ENCODE measurements at regions not wholly inside any gene's neighbourhood (a gene's known extent, or its start where the extent isn't known, plus 50 kb on each side); places are given as distances from the start of the nearest gene placed in this dataset.

DNA sequence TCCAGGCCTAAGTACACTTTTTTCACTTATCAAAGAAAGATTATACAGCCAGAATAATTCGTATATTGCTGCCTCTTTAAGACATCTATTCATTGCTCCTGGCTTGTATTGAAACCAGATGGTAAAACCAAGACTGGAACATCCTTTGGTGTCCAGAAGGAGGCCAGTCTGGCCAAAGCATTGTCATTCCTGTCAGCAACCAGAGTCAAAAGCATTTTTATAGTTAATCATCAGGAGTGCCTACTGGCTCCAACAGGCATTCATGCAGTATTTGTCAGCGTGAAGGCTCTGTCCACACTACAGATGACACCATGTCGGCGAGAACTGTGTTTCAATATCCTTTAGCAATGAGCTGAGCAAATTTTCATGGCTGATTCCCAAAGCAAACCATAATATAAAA is 118.0 kb upstream of the G2E3 start:
- Histone ChIP-seq H3K9me3 (replicated peaks in 1 of 11) (no peaks in the 10 kb centered on the region), H3K4me1 (no peaks in the 10 kb centered on the region), H3K9ac (no peak overlapping the region), H4K20me1 (no peaks in the 10 kb centered on the region), H3K27ac (no peak overlapping the region), H3K4me3 (no peak overlapping the region), H3K36me3 (no peaks in the 10 kb centered on the region), H3K4me2 (no peak overlapping the region), H3K27me3 (no peaks in the 10 kb centered on the region)
- TF ChIP-seq Cebpa-rat (IDR thresholded peaks at IDR 0.05): no peak

DNA sequence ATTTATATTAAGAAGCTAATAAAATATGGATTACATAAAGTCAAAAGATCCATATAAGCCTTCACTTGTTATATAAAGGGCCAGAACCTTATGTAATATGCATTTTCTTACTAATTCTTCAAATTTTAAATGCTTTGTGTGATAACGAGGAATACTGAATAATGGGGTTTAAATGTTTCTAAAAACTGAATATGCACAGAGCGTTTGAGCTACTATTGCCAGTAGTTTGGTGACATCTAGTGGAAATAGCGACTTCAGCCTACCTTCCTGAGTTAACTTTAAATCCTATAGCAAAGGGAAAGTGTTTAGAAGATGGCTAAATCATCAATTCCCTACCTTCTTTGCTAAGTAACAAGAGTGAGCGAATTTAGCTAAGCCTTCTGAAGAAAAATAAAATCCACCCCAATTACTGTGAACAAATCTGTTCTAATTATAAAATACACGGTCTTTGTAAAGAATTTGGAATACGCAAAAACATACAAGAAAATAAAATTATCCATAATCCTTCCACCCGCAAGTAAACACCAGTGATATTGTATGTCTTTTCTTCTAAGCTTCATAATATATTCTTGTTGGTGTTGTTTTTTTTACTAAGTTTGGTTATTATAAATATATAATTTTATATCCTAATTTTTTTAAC is 115.5 kb upstream of the G2E3 start:
- no peak overlapping the region for H3K4me2 ChIP-seq
- H3K4me3 ChIP-seq: no peak overlapping the region
- no peaks in the 10 kb centered on the region for H3K27me3 ChIP-seq
- no peaks in the 10 kb centered on the region for H3K4me1 ChIP-seq
- no peaks in the 10 kb centered on the region for H3K9me3 ChIP-seq (replicated peaks in 1 of 11)
- H3K36me3 ChIP-seq: no peaks in the 10 kb centered on the region
- H3K27ac ChIP-seq: no peak overlapping the region
- TF ChIP-seq Cebpa-rat (IDR thresholded peaks at IDR 0.05): no peak
- H4K20me1 ChIP-seq: no peaks in the 10 kb centered on the region
- H3K9ac ChIP-seq: no peak overlapping the region

DNA sequence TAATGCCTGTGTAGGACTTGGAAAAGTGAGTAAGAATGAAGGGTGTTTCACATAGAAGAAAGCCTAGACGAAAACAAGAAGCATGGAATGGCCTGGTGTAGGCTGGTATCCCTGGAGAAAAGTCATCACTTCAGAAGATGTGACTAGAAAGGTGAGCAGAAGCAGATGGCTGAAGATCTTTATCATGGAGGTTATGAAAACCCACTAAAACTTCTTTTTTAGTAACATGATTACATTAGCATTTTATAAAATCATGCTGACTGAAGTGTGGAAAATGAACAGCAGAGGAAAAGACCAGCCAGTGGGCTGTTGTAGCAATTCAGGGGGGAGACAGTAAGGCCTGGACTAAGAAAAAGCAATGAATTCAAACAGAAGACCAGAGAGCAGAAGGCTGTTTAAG is 114.5 kb upstream of the G2E3 start:
- Histone ChIP-seq H3K9me3 (replicated peaks in 1 of 11) (no peaks in the 10 kb centered on the region), H3K9ac (no peak overlapping the region), H3K4me3 (no peak overlapping the region), H4K20me1 (no peaks in the 10 kb centered on the region), H3K27ac (no peak overlapping the region), H3K4me1 (no peaks in the 10 kb centered on the region), H3K27me3 (no peaks in the 10 kb centered on the region), H3K36me3 (no peaks in the 10 kb centered on the region), H3K4me2 (no peak overlapping the region)
- TF ChIP-seq Cebpa-rat (IDR thresholded peaks at IDR 0.05): no peak

DNA sequence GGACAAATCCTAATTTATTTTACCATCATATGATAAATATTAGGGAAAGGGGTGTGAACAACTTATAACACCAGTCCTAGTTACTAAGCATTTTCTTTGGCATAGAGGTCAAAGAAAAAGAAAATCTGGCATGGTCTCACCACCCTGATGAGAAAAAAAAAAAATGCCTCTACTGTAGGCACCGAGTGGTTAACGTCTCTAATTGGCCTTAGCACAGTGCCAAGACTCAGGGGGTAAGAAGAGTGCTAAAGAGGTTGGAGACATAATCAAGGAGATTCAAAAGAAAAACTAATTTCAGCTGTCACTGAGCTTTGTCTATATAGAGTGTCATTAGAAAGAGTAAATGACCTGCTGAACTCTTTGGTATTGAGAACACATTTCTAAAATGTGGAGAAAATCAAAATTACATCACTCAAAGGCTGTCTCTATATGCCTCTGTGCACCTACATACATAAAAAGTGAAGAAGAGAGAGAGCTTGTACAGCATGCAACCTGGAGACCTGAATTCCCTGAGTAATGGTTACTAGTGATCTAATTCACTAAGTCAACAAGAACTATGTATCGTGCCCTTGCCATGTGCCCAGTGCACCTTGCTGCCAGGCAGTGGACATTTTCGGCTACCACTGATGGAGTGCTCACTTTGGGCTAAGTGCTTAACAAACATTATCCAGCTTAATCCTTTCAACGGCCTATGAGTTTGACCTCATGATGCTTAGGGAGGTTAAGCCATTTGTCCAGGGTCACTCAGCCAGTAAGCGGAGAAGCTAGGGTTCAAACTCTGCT is 113.8 kb upstream of the G2E3 start:
- Histone ChIP-seq H3K4me1 (no peaks in the 10 kb centered on the region), H4K20me1 (no peaks in the 10 kb centered on the region), H3K36me3 (no peaks in the 10 kb centered on the region), H3K9ac (no peak overlapping the region), H3K9me3 (replicated peaks in 1 of 11) (no peaks in the 10 kb centered on the region), H3K27me3 (no peaks in the 10 kb centered on the region), H3K27ac (no peak overlapping the region), H3K4me3 (no peak overlapping the region), H3K4me2 (no peak overlapping the region)
- no peak for TF ChIP-seq Cebpa-rat (IDR thresholded peaks at IDR 0.05)

DNA sequence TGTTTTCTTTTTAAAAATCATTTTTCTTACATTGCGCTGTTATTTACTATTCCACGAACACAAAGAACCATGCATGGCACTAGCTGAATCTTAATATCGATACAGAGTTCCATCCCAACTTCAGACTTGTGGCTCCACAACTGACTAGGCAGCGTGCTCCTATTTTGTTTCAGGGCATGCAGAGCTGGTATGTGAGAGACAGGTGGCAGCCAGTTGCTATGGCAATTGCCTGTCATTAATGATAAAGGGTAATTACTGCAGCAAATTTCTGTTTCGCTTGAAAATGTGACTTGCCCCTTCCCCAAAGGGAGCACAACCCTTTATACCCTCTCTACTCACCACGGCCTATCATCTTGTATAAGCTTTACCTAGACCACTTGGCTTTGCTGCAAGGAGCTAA is 113.1 kb upstream of the G2E3 start:
- Histone ChIP-seq H3K9me3 (replicated peaks in 1 of 11) (no peaks in the 10 kb centered on the region), H4K20me1 (no peaks in the 10 kb centered on the region), H3K4me2 (no peak overlapping the region), H3K9ac (no peak overlapping the region), H3K4me3 (no peak overlapping the region), H3K4me1 (no peaks in the 10 kb centered on the region), H3K27ac (no peak overlapping the region), H3K27me3 (no peaks in the 10 kb centered on the region), H3K36me3 (no peaks in the 10 kb centered on the region)
- no peak for TF ChIP-seq Cebpa-rat (IDR thresholded peaks at IDR 0.05)

DNA sequence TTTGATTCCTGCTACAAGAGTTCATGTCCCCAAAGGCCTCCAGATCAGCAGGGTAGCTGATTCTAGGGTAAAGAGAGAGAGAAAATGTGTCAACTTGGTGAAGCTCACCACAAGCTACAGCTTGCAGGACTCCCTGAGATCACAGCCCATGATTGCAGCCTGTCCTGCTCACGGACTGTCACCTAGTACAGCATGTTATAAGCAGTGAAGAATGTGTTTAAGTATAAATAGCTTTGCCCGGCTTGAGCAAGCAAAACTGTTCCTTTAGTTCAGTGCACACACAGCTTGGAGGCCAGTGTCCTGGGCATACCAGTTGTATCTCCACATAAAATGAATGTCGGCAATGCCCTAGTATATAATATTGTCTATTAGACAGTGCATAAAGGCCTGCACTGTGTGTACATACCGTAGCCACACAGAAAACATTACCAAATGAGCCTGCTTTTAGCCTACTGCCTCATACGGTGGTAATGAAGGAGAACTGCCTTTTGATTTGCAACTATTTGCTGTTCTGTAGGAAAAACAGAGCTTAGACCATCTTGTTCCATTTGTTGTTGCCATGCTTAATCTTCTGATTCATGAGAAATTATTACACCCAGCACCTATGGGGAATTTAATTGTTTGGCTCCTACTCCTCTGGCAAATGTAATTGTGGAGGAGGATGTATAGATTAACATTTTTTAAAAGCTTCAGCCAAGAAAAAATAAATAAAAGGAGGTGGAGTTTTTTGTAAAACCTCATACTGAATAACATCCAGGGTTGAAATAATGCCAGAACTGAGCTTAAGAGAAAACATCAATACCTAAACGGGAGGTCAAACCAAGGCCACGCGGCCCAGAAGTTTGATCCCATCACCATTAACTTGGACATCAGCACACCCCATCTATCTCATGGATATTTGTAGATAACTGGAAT is 108.1 kb upstream of the G2E3 start:
- H3K36me3 ChIP-seq: no peaks in the 10 kb centered on the region
- H3K4me2 ChIP-seq: no peak overlapping the region
- H3K27ac ChIP-seq: no peak overlapping the region
- no peaks in the 10 kb centered on the region for H3K27me3 ChIP-seq
- no peaks in the 10 kb centered on the region; a peak in 1 of 22 replicates for H4K20me1 ChIP-seq
- no peak overlapping the region for H3K4me3 ChIP-seq
- TF ChIP-seq Cebpa-rat (IDR thresholded peaks at IDR 0.05): no peak
- no peak overlapping the region for H3K9ac ChIP-seq
- no peaks in the 10 kb centered on the region for H3K9me3 ChIP-seq (replicated peaks in 1 of 11)
- no peaks in the 10 kb centered on the region for H3K4me1 ChIP-seq

DNA sequence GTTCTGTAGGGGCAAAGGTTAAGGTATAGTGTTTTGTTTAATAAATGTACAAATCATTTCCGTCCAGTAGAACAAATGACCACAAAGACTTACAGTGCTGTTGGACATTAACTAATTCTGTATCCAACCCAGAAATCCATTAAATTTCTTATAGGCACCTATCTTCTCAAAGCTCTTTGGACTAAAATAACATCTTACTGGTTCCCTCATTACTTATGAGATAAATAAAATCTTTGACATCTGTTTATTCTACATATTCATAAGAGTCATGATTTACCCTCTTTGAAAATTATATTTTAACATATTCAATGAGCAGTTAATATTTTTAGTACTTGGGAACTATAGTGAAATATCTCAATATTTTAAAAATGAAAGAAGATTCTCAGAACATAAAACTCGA is 102.7 kb upstream of the G2E3 start:
- Histone ChIP-seq H4K20me1 (no peaks in the 10 kb centered on the region; a peak in 1 of 22 replicates), H3K36me3 (no peaks in the 10 kb centered on the region), H3K27ac (no peak overlapping the region), H3K9ac (no peak overlapping the region), H3K4me1 (no peaks in the 10 kb centered on the region), H3K9me3 (replicated peaks in 1 of 11) (no peaks in the 10 kb centered on the region), H3K4me3 (no peak overlapping the region), H3K27me3 (no peaks in the 10 kb centered on the region), H3K4me2 (no peak overlapping the region)
- no peak for TF ChIP-seq Cebpa-rat (IDR thresholded peaks at IDR 0.05)

DNA sequence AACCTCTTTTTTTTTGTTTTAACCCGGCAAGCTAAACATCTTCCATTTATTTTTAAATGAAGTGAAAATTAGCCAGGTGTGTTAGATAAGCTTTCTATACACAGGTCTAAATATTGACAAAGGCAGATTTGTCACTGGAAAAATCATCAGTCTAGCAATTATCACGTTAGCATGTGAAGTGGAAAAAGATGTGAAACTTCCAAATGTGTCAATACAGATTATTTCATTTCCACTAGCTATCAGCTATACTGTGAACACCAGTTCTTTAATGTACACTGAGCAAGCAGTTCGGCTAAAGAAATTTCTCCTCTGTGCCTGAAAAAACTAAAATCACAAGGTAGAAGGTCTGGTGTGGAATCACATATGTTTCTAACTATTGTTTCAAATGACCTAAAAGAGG is 96.6 kb upstream of the G2E3 start:
- Histone ChIP-seq H3K27me3 (no peaks in the 10 kb centered on the region), H3K4me1 (no peaks in the 10 kb centered on the region), H3K27ac (no peak overlapping the region), H4K20me1 (no peaks in the 10 kb centered on the region), H3K9ac (no peak overlapping the region), H3K9me3 (replicated peaks in 1 of 11) (no peaks in the 10 kb centered on the region), H3K4me3 (no peak overlapping the region), H3K36me3 (no peaks in the 10 kb centered on the region), H3K4me2 (no peak overlapping the region)
- no peak for TF ChIP-seq Cebpa-rat (IDR thresholded peaks at IDR 0.05)

DNA sequence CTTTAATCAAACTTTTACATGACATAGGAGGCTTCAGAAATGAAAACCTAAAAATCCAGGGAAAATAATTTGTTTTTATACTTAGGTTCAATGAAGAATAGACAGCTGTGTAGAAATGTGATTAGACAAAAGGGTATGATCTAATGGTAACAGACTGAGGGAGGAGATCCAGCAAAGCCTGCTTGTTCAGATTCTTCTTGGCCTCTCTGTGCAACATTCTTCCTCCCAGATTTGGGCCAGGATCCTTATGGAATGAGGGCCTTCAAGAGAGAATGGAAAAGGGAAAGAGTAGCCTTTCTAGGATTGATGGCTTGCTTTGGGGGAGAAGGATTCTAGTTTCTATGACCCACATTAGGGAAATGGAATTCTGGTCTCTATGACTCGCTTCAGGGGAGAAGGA is 94.5 kb upstream of the G2E3 start:
- H3K4me2 ChIP-seq: no peak overlapping the region
- H3K36me3 ChIP-seq: no peaks in the 10 kb centered on the region
- H3K27ac ChIP-seq: no peak overlapping the region
- no peak for TF ChIP-seq Cebpa-rat (IDR thresholded peaks at IDR 0.05)
- H3K9ac ChIP-seq: no peak overlapping the region
- no peaks in the 10 kb centered on the region for H3K9me3 ChIP-seq (replicated peaks in 1 of 11)
- H3K27me3 ChIP-seq: no peaks in the 10 kb centered on the region
- H4K20me1 ChIP-seq: no peaks in the 10 kb centered on the region
- H3K4me1 ChIP-seq: no peaks in the 10 kb centered on the region
- H3K4me3 ChIP-seq: no peak overlapping the region

All from BLaER1 treated with 17β-estradiol and CSF1 and Interleukin-3, amounts not matched to agents 10 nM and 100 nM (cell line).